Neural cell (in vitro differentiated cells): ENCODE measurements at regions not wholly inside any gene's neighbourhood (a gene's known extent, or its start where the extent isn't known, plus 50 kb on each side); places are given as distances from the start of the nearest gene placed in this dataset.

Experiments used
- H2AFZ ChIP-seq: fragments of 200-600, 300-800 bp; sonication (generic), shearing (Covaris generic); 2 replicates; pipeline ENCODE4 v1.6.0; 2014; ENCODE audit warnings: low read depth, mild to moderate bottlenecking, antibody characterized with exemption, low read length, moderate library complexity
- H3F3A ChIP-seq: fragments of 200-600 bp; shearing (Covaris generic); 2 replicates; pipeline ENCODE4 v1.6.1; 2016; ENCODE audit warnings: mild to moderate bottlenecking, moderate library complexity, mixed read lengths, antibody characterized with exemption, low read length; ENCODE audit not compliant: insufficient read depth, poor library complexity, severe bottlenecking
- H3K27ac ChIP-seq: fragments of 200-600, 300-800 bp; sonication (generic), shearing (Covaris generic); 2 replicates; pipeline ENCODE4 v1.5.1; 2014; ENCODE audit warnings: mild to moderate bottlenecking, low read length, moderate library complexity
- H3K27me3 ChIP-seq: fragments of 300-800, 200-600 bp; sonication (generic), shearing (Covaris generic); 2 replicates; pipeline ENCODE4 v1.6.0; 2014; ENCODE audit warnings: mild to moderate bottlenecking, low read depth, low read length, moderate library complexity; ENCODE audit not compliant: insufficient read depth
- H3K36me3 ChIP-seq: fragments of 300-800, 200-600 bp; sonication (generic), shearing (Covaris generic); 2 replicates; pipeline ENCODE4 v1.5.1; 2014; ENCODE audit warnings: mild to moderate bottlenecking, antibody characterized with exemption, low read length, moderate library complexity; ENCODE audit not compliant: insufficient read depth
- H3K4me2 ChIP-seq: fragments of 300-800, 200-600 bp; sonication (generic), shearing (Covaris generic); 2 replicates; pipeline ENCODE4 v1.6.0; 2014; ENCODE audit warnings: mild to moderate bottlenecking, low read length
- H3K4me3 ChIP-seq: fragments of 300-800, 200-600 bp; sonication (generic), shearing (Covaris generic); 2 replicates; pipeline ENCODE4 v1.5.1; 2014; ENCODE audit warnings: mild to moderate bottlenecking, low read length, moderate library complexity
- H3K79me2 ChIP-seq: fragments of 200-600 bp; shearing (Covaris generic); replicated peaks from 2 replicates; pipeline ENCODE4 v1.6.0; 2014; ENCODE audit warnings: mild to moderate bottlenecking, low read length, moderate library complexity; ENCODE audit not compliant: insufficient read depth
- H3K9ac ChIP-seq: fragments of 300-800, 200-600 bp; sonication (generic), shearing (Covaris generic); 2 replicates; pipeline ENCODE4 v1.6.1; 2016; ENCODE audit warnings: mild to moderate bottlenecking, low read length, mixed read lengths
- H3K9me2 ChIP-seq: fragments of 200-600 bp; shearing (Covaris generic); 2 replicates; pipeline ENCODE4 v1.6.1; 2016; ENCODE audit warnings: mild to moderate bottlenecking, low read length, mixed read lengths; ENCODE audit not compliant: insufficient read depth
- H3K9me3 ChIP-seq: fragments of 200-600, 300-800 bp; sonication (generic), shearing (Covaris generic); 2 replicates; pipeline ENCODE4 v1.6.1; 2016; ENCODE audit warnings: mild to moderate bottlenecking, mixed run types, low read length, moderate library complexity, mixed read lengths
- H4K20me1 ChIP-seq: fragments of 200-600 bp; shearing (Covaris generic); 2 replicates; pipeline ENCODE4 v1.6.1; 2016; ENCODE audit warnings: mild to moderate bottlenecking, mixed run types; ENCODE audit not compliant: insufficient read depth
- CTCF ChIP-seq: fragments of 450-650 bp; IDR thresholded peaks from 2 replicates; pipeline ENCODE4 v1.5.1; 2014; ENCODE audit warnings: antibody characterized with exemption, mild to moderate bottlenecking, moderate library complexity; ENCODE audit not compliant: poor library complexity, severe bottlenecking
- EP300 ChIP-seq: fragments of 450-650 bp; conservative IDR thresholded peaks from 2 replicates; pipeline ENCODE4 v1.6.1; 2014; ENCODE audit warnings: antibody characterized with exemption, mild to moderate bottlenecking, moderate library complexity; ENCODE audit not compliant: poor library complexity, severe bottlenecking
- EZH2 ChIP-seq: fragments of 200-600, 300-800 bp; shearing (Covaris generic), sonication (generic); IDR thresholded peaks from 2 replicates; pipeline ENCODE4 v1.6.1; 2014; ENCODE audit warnings: antibody characterized with exemption, low read length, borderline replicate concordance, mild to moderate bottlenecking; ENCODE audit not compliant: insufficient read depth, poor library complexity, severe bottlenecking
- MXI1 ChIP-seq: fragments of 450-650 bp; conservative IDR thresholded peaks from 2 replicates; pipeline ENCODE4 v1.6.1; 2014; ENCODE audit warnings: antibody characterized with exemption, mild to moderate bottlenecking; ENCODE audit not compliant: poor library complexity, severe bottlenecking
- POLR2AphosphoS5 ChIP-seq: IDR thresholded peaks from 2 replicates; pipeline ENCODE4 v1.6.1; 2012
- RAD21 ChIP-seq: fragments of 450-650 bp; conservative IDR thresholded peaks from 2 replicates; pipeline ENCODE4 v1.6.1; 2014; ENCODE audit warnings: antibody characterized with exemption, mild to moderate bottlenecking, moderate library complexity
- REST ChIP-seq: IDR thresholded peaks from 2 replicates; pipeline ENCODE4 v1.6.1; 2012; ENCODE audit warnings: borderline replicate concordance
- SMC3 ChIP-seq: fragments of 450-650 bp; conservative IDR thresholded peaks from 2 replicates; pipeline ENCODE4 v1.6.1; 2014; ENCODE audit warnings: antibody characterized with exemption, mild to moderate bottlenecking, moderate library complexity; ENCODE audit not compliant: poor library complexity
- TAF1 ChIP-seq: IDR thresholded peaks from 2 replicates; pipeline ENCODE4 v1.6.1; 2012; ENCODE audit warnings: low read depth

- H3K79me2 ChIP-seq = no peaks in the 10 kb centered on the region
- no peak overlapping the region for H3K4me3 ChIP-seq
- no peak overlapping the region for H3K4me2 ChIP-seq
- H3K9me3 ChIP-seq = no peaks in the 10 kb centered on the region
- H2AFZ ChIP-seq = no peak overlapping the region
- H3K36me3 ChIP-seq = no peaks in the 10 kb centered on the region
- TF ChIP-seq RAD21 = no peak
- no peak for TF ChIP-seq POLR2AphosphoS5
- no peak overlapping the region for H3K27ac ChIP-seq
- H3F3A ChIP-seq = no peaks in the 10 kb centered on the region
- no peaks in the 10 kb centered on the region for H4K20me1 ChIP-seq
- no peak overlapping the region for H3K9ac ChIP-seq
- no peaks in the 10 kb centered on the region for H3K9me2 ChIP-seq
- H3K27me3 ChIP-seq = no peaks in the 10 kb centered on the region
These were observed 129.1 kb downstream of the ERMARD start for GRCh38 chr6:169880516-169880915.

GRCh38 chr6:169869301-169869700, 117.9 kb downstream of the ERMARD start:
- H3K9me2 ChIP-seq = no peaks in the 10 kb centered on the region
- H3K27me3 ChIP-seq = no peaks in the 10 kb centered on the region
- H3K79me2 ChIP-seq = no peaks in the 10 kb centered on the region
- no peaks in the 10 kb centered on the region for H3K9me3 ChIP-seq
- no peaks in the 10 kb centered on the region for H3K36me3 ChIP-seq
- no peak overlapping the region for H2AFZ ChIP-seq
- TF ChIP-seq RAD21 (no peak), EZH2 (no peak), CTCF (no peak), TAF1 (no peak), POLR2AphosphoS5 (no peak), REST (no peak), MXI1 (no peak), EP300 (no peak), SMC3 (no peak)
- H3K9ac ChIP-seq = no peak overlapping the region
- H3K4me2 ChIP-seq = no peak overlapping the region
- no peak overlapping the region for H3K4me3 ChIP-seq
- no peaks in the 10 kb centered on the region for H4K20me1 ChIP-seq
- no peak overlapping the region for H3K27ac ChIP-seq
- no peaks in the 10 kb centered on the region for H3F3A ChIP-seq

GRCh38 chr6:169868458-169868857, 117.0 kb downstream of the ERMARD start:
- Histone ChIP-seq H3K4me3 (no peak overlapping the region), H3K4me2 (no peak overlapping the region), H3K36me3 (no peaks in the 10 kb centered on the region), H2AFZ (no peak overlapping the region), H4K20me1 (no peaks in the 10 kb centered on the region), H3K9me3 (no peaks in the 10 kb centered on the region), H3K79me2 (no peaks in the 10 kb centered on the region), H3K9ac (no peak overlapping the region), H3K9me2 (no peaks in the 10 kb centered on the region), H3K27me3 (no peaks in the 10 kb centered on the region), H3F3A (no peaks in the 10 kb centered on the region), H3K27ac (no peak overlapping the region)
- TF ChIP-seq RAD21 = no peak
- TF ChIP-seq SMC3 = no peak
- TF ChIP-seq TAF1 = no peak
- TF ChIP-seq CTCF = no peak
- no peak for TF ChIP-seq EZH2
- TF ChIP-seq MXI1 = no peak
- TF ChIP-seq POLR2AphosphoS5 = no peak
- TF ChIP-seq EP300 = no peak
- TF ChIP-seq REST = no peak
